ENCODE measurements at regions not wholly inside any gene's neighbourhood (a gene's known extent, or its start where the extent isn't known, plus 50 kb on each side); places are given as distances from the start of the nearest gene placed in this dataset.

DNA sequence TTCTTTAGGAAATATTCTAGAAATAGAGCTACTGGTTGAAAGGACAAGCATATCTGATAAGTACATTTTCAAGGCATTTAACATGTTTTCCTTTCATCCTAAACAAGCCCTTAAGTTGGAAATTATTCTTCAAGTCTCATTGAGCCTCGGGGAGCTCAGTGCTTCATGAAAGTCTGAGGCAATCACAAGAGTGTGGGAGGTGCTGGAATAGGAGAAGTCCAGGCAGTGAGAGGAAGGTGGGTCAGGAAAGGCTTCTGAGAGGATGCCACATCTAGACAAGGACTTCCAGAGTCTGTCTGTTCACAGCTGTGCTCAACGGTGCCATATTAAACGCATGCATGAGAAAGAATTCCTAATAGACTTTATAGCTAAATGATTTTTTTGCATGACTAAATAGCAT lies 69.8 kb downstream of the CD83 start:
- ATAC-seq = no peak
- H3K4me3 Mint-ChIP-seq = no peak overlapping the region
- no peak overlapping the region for H3K4me2 ChIP-seq
- no peaks in the 10 kb centered on the region for H4K20me1 ChIP-seq (replicated peaks; ENCODE audit: insufficient read depth)
- no peak overlapping the region for H2AFZ ChIP-seq
- no peaks in the 10 kb centered on the region for H3K36me3 ChIP-seq (ENCODE audit: insufficient read depth)
- no peaks in the 10 kb centered on the region for H3K9me3 Mint-ChIP-seq
- H3K9me2 ChIP-seq (ENCODE audit: insufficient read depth) = no peaks in the 10 kb centered on the region
- H3K27ac ChIP-seq (ENCODE audit: low read depth) = no peak overlapping the region
- H3K27ac Mint-ChIP-seq = no peak overlapping the region
- no peaks in the 10 kb centered on the region for H3K27me3 ChIP-seq (ENCODE audit: insufficient read depth)
- H3K79me2 ChIP-seq (replicated peaks; ENCODE audit: insufficient read depth) = no peaks in the 10 kb centered on the region
- no peak for DNase-seq (ENCODE audit: low spot score)
- H3F3A ChIP-seq (replicated peaks; ENCODE audit: low read depth) = no peaks in the 10 kb centered on the region
- no peak overlapping the region for H3K4me3 ChIP-seq
- H3K27me3 Mint-ChIP-seq (ENCODE audit: insufficient read depth, low read depth, poor library complexity) = no peaks in the 10 kb centered on the region
- no peaks in the 10 kb centered on the region for H3K36me3 Mint-ChIP-seq (ENCODE audit: low read depth)
- H3K4me1 ChIP-seq (ENCODE audit: insufficient read depth) = no peaks in the 10 kb centered on the region
- no peak for TF ChIP-seq JUNB (IDR thresholded peaks at IDR 0.05; ENCODE audit: unreplicated experiment)
- no peaks in the 10 kb centered on the region; the same call in 2 of the 3 replicates for H3K4me1 Mint-ChIP-seq

DNA sequence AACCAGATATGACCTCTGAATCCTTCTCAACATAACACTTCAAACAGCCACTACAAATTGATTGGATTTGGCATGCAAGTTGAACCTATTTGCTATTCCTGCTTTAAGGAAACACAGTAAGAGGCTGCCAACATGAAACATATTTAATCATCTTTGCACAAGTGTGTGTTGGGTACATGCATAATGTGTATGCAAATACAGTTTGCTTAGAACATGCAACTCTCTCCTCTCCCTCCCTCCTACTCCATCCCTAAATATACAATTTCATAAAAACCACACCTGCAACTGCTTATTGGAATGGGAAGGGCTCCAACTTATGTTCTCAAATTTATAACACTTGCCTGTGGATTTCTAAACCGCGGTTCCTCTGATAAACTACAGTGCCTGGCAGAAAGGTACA lies 71.5 kb downstream of the CD83 start:
- no peaks in the 10 kb centered on the region for H4K20me1 ChIP-seq (replicated peaks; ENCODE audit: insufficient read depth)
- DNase-seq (ENCODE audit: low spot score) = no peak
- H3K4me1 Mint-ChIP-seq = peaks cover 11% of the 10 kb centered on the region

More for the DNA sequence above, 71.5 kb downstream of the CD83 start:
- Mint-ChIP-seq H3K27me3 (ENCODE audit: insufficient read depth, low read depth, poor library complexity) (peaks cover 5% of the 10 kb centered on the region), H3K27ac (no peak overlapping the region), H3K4me3 (no peak overlapping the region), H3K9me3 (no peaks in the 10 kb centered on the region), H3K36me3 (ENCODE audit: low read depth) (no peaks in the 10 kb centered on the region)
- Histone ChIP-seq H3F3A (replicated peaks; ENCODE audit: low read depth) (no peaks in the 10 kb centered on the region), H3K36me3 (ENCODE audit: insufficient read depth) (no peaks in the 10 kb centered on the region), H3K27me3 (ENCODE audit: insufficient read depth) (no peaks in the 10 kb centered on the region; the same call in 1 of the 2 replicates), H3K4me2 (no peak overlapping the region), H3K9me2 (ENCODE audit: insufficient read depth) (peaks cover 5% of the 10 kb centered on the region; the same call in 1 of the 2 replicates), H3K79me2 (replicated peaks; ENCODE audit: insufficient read depth) (no peaks in the 10 kb centered on the region), H2AFZ (no peak overlapping the region), H3K27ac (ENCODE audit: low read depth) (no peak overlapping the region), H3K4me3 (no peak overlapping the region), H3K4me1 (ENCODE audit: insufficient read depth) (peaks cover 9% of the 10 kb centered on the region)
- TF ChIP-seq POLR2AphosphoS5 (IDR thresholded peaks at IDR 0.05; ENCODE audit: low read depth) (no peak), EZH2phosphoT487 (IDR thresholded peaks at IDR 0.05; ENCODE audit: unreplicated experiment) (no peak), CREB1 (CRISPR knock-in tag; IDR thresholded peaks at IDR 0.05; ENCODE audit: low read depth) (no peak), ETS1 (IDR thresholded peaks at IDR 0.05) (no peak), STAT1 (IDR thresholded peaks at IDR 0.05; ENCODE audit: unreplicated experiment) (no peak), JUNB (IDR thresholded peaks at IDR 0.05; ENCODE audit: unreplicated experiment) (no peak)
- TF ChIP-seq, protein P1, sequence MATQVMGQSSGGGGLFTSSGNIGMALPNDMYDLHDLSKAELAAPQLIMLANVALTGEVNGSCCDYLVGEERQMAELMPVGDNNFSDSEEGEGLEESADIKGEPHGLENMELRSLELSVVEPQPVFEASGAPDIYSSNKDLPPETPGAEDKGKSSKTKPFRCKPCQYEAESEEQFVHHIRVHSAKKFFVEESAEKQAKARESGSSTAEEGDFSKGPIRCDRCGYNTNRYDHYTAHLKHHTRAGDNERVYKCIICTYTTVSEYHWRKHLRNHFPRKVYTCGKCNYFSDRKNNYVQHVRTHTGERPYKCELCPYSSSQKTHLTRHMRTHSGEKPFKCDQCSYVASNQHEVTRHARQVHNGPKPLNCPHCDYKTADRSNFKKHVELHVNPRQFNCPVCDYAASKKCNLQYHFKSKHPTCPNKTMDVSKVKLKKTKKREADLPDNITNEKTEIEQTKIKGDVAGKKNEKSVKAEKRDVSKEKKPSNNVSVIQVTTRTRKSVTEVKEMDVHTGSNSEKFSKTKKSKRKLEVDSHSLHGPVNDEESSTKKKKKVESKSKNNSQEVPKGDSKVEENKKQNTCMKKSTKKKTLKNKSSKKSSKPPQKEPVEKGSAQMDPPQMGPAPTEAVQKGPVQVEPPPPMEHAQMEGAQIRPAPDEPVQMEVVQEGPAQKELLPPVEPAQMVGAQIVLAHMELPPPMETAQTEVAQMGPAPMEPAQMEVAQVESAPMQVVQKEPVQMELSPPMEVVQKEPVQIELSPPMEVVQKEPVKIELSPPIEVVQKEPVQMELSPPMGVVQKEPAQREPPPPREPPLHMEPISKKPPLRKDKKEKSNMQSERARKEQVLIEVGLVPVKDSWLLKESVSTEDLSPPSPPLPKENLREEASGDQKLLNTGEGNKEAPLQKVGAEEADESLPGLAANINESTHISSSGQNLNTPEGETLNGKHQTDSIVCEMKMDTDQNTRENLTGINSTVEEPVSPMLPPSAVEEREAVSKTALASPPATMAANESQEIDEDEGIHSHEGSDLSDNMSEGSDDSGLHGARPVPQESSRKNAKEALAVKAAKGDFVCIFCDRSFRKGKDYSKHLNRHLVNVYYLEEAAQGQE (IDR thresholded peaks at IDR 0.05; ENCODE audit: unreplicated experiment) = no peak
- TF ChIP-seq, protein P2, sequence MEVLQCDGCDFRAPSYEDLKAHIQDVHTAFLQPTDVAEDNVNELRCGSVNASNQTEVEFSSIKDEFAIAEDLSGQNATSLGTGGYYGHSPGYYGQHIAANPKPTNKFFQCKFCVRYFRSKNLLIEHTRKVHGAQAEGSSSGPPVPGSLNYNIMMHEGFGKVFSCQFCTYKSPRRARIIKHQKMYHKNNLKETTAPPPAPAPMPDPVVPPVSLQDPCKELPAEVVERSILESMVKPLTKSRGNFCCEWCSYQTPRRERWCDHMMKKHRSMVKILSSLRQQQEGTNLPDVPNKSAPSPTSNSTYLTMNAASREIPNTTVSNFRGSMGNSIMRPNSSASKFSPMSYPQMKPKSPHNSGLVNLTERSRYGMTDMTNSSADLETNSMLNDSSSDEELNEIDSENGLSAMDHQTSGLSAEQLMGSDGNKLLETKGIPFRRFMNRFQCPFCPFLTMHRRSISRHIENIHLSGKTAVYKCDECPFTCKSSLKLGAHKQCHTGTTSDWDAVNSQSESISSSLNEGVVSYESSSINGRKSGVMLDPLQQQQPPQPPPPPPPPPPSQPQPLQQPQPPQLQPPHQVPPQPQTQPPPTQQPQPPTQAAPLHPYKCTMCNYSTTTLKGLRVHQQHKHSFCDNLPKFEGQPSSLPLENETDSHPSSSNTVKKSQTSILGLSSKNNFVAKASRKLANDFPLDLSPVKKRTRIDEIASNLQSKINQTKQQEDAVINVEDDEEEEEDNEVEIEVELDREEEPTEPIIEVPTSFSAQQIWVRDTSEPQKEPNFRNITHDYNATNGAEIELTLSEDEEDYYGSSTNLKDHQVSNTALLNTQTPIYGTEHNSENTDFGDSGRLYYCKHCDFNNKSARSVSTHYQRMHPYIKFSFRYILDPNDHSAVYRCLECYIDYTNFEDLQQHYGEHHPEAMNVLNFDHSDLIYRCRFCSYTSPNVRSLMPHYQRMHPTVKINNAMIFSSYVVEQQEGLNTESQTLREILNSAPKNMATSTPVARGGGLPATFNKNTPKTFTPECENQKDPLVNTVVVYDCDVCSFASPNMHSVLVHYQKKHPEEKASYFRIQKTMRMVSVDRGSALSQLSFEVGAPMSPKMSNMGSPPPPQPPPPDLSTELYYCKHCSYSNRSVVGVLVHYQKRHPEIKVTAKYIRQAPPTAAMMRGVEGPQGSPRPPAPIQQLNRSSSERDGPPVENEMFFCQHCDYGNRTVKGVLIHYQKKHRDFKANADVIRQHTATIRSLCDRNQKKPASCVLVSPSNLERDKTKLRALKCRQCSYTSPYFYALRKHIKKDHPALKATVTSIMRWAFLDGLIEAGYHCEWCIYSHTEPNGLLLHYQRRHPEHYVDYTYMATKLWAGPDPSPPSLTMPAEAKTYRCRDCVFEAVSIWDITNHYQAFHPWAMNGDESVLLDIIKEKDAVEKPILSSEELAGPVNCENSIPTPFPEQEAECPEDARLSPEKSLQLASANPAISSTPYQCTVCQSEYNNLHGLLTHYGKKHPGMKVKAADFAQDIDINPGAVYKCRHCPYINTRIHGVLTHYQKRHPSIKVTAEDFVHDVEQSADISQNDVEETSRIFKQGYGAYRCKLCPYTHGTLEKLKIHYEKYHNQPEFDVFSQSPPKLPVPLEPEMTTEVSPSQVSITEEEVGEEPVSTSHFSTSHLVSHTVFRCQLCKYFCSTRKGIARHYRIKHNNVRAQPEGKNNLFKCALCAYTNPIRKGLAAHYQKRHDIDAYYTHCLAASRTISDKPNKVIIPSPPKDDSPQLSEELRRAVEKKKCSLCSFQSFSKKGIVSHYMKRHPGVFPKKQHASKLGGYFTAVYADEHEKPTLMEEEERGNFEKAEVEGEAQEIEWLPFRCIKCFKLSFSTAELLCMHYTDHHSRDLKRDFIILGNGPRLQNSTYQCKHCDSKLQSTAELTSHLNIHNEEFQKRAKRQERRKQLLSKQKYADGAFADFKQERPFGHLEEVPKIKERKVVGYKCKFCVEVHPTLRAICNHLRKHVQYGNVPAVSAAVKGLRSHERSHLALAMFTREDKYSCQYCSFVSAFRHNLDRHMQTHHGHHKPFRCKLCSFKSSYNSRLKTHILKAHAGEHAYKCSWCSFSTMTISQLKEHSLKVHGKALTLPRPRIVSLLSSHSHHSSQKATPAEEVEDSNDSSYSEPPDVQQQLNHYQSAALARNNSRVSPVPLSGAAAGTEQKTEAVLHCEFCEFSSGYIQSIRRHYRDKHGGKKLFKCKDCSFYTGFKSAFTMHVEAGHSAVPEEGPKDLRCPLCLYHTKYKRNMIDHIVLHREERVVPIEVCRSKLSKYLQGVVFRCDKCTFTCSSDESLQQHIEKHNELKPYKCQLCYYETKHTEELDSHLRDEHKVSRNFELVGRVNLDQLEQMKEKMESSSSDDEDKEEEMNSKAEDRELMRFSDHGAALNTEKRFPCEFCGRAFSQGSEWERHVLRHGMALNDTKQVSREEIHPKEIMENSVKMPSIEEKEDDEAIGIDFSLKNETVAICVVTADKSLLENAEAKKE (CRISPR knock-in tag; IDR thresholded peaks at IDR 0.05) = no peak
- ATAC-seq = no peak
